ENCODE measurements at regions not wholly inside any gene's neighbourhood (a gene's known extent, or its start where the extent isn't known, plus 50 kb on each side); places are given as distances from the start of the nearest gene placed in this dataset.
"Not testable (repeated sequence)": the region's sequence is repeated elsewhere in the genome, so short reads cannot be mapped to it uniquely, and the experiment has no call there.

DNA sequence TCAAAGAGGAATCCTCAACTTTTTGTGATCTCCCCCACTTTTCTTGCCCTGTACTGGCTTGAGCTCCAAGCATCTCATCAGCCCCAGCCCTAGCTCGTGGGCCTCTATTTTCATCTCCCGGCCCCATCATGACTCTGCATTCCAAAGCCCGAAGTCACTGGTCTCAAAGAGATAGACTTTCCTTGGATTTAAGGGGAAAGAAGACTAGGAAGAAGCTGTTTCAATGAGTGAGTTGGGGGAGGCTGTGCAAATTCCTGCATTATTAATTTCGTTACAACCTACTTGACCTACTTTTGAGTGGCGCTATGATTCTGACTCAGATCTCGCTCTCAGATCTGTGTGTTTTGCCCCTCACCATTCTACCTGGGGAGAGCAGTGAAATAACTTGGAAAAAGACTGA lies 266.6 kb upstream of the TBL1XR1 start:
- no peak for DNase-seq

GRCh38 chr3:177464392-177465256 lies 267.3 kb upstream of the TBL1XR1 start:
- DNase-seq: no peak

GRCh38 chr3:177465257-177465642 lies 268.0 kb upstream of the TBL1XR1 start:
- DNase-seq: no peak

DNA sequence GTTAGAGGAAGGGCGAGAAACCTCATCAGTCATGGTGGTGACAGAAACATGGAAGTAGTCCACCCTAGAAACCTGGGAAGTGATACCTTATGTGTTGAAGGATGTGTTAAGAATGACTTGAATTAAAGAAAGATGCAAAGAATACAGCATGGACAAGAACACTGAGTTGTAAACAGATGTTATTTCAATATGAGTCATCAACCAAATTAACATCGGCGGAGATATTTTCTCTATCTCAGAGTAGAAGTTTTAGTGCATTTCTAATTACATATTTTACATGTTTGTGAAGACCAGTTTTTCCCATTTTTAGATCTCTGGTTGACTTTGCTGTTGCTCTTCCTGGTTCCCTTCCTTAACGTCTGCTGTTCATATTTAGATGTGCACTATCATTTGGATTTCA lies 268.8 kb upstream of the TBL1XR1 start:
- no peak for DNase-seq

DNA sequence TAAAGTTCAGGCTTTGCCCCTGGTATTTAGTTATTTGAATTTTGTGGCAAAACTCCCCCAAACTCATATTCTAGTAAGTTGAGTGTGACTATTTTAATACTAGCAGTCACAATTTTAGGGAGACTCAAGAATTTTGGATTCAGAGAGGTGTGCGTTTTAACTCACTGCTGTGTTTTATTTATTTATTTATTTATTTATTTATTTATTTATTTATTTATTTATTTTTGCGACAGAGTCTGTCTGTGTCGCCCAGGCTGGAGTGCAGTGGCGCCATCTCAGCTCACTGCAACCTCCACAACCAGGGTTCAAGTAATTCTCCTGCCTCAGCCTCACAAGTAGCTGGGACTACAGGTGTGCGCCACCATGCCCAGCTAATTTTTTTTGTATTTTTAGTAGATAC lies 269.3 kb upstream of the TBL1XR1 start:
- not testable (repeated sequence) for DNase-seq

GRCh38 chr3:177467247-177467985 lies 270.1 kb upstream of the TBL1XR1 start:
- no peak for DNase-seq

- no peak for DNase-seq
Observed at GRCh38 chr3:177468331-177468730, 271.0 kb upstream of the TBL1XR1 start.

GRCh38 chr3:177468816-177469215 lies 271.5 kb upstream of the TBL1XR1 start:
- DNase-seq: no peak

GRCh38 chr3:177469216-177469615 lies 271.9 kb upstream of the TBL1XR1 start:
- DNase-seq: no peak

DNA sequence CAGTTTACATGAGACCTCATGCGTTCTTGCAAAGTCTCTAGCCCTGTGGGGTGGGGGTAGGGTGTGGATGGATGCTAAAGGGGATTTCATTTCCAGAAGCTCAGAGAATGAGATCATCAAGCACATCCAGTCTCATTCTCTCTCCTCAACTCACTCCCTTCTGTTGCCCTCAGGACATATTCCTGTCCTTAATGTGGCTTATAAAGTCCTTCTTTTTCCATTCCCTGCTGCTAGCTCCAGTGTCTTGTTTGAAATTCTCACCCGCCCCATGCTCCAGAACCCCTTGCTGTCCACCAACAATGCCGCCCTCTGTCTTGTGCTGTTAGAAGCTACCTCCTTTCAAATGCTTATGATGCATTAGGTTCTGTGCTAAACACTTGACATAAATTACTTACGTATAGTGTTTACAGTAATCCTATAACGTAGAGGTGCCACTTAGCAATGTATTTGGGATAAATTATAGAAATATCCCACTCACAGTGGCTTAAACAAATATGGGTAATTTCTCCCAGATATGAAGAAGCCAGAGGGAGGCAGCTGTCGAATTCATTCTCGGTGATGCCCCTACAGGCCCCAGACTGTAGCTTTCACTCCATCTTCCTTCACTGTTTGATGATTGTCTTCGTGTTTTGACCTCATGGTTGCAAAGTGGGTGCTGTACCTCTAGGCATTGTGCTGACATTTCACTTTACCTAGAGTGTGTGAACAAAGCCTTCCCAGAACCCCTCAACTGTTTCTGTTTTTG lies 273.1 kb upstream of the TBL1XR1 start:
- DNase-seq: no peak

- DNase-seq: no peak
Observed at GRCh38 chr3:177471733-177472480, 274.6 kb upstream of the TBL1XR1 start.

- no peak for DNase-seq
Observed at GRCh38 chr3:177473184-177473583, 275.9 kb upstream of the TBL1XR1 start.

GRCh38 chr3:177473903-177474302 lies 276.6 kb upstream of the TBL1XR1 start:
- DNase-seq: no peak

- no peak for DNase-seq
Observed at GRCh38 chr3:177474652-177475355, 277.5 kb upstream of the TBL1XR1 start.

DNA sequence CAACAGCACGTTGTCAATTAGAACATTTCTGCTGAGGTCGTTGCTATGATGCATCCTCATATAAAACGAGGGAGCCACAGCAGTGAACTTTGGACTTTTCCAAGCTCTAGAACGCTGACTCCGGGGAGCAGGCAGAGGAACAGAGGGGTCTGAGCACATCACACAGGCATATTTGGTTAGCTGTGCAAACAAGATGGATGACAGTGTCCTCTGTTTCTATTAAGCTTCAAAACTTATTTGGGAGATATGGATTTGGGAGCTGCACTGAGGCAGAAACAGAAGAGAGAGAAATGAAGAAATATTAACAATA lies 278.0 kb upstream of the TBL1XR1 start:
- no peak for DNase-seq

DNA sequence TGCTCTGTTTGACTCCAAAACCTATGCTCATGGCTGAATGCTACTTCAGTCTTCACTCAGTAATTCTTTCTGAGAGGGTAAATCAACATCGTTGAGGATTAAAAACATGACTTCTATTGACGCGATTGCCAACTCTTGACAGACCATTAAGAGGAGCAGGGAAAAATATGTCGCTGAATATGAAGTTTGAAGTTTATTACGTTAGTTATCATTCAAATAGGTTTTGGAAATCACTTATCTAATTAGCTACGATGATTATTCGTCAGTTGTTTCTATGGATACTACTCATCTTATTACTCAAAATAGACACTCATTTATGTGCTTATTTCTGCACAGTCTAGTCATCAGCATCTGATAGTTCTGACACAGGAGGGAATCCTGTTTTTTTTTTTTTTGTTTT lies 279.2 kb upstream of the TBL1XR1 start:
- no peak for DNase-seq

DNA sequence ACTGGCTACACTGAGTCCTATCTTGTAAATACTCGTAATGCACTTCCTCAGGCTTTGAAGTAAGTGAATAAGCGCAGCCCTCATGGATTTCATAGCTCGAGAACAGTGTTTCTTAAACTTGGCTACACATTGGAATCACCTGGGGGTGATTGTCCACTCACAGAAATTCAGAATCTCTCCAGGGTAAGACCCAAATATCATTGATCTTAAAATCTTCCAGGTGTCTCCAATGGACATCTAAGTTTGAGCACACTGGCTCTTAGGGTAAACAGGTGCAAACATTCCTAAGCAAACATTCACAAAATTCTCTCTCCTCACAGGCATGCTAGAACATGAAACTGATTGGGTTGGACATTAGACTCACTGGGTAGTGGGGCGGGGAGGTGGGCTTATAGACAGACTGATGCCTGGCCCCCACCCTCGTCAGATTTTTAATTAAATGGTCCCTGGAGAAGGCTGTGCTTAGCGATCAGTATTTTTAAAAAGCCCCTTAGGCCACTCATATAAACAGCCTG lies 279.7 kb upstream of the TBL1XR1 start:
- DNase-seq: no peak

GRCh38 chr3:177478170-177478867 lies 281.0 kb upstream of the TBL1XR1 start:
- DNase-seq: peak; percentile 14

- no peak for DNase-seq
Observed at GRCh38 chr3:177479630-177480029, 282.3 kb upstream of the TBL1XR1 start.

DNA sequence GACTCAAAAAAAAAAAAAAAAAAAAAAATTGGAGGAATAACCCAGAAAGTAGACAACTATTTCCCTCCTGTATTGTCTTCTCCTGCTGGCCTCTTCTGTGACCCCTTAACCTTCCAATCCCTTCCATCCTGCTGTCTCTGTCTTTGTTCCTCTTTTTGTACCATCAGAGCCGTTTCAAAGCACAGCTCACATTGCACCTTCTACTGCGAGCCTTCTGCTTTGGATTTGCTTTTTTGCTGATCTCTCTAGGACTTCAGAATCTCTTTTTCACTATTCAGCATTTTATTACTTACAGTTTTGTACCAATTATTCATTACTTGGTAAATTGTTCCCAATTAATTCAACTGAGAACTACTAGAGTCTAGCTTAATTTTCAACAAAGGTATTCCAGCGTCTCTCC lies 284.0 kb upstream of the TBL1XR1 start:
- DNase-seq: peak; percentile 85

GRCh38 chr3:177482048-177482691 lies 284.9 kb upstream of the TBL1XR1 start:
- DNase-seq: no peak
